ENCODE measurements at regions not wholly inside any gene's neighbourhood (a gene's known extent, or its start where the extent isn't known, plus 50 kb on each side); places are given as distances from the start of the nearest gene placed in this dataset.

DNA sequence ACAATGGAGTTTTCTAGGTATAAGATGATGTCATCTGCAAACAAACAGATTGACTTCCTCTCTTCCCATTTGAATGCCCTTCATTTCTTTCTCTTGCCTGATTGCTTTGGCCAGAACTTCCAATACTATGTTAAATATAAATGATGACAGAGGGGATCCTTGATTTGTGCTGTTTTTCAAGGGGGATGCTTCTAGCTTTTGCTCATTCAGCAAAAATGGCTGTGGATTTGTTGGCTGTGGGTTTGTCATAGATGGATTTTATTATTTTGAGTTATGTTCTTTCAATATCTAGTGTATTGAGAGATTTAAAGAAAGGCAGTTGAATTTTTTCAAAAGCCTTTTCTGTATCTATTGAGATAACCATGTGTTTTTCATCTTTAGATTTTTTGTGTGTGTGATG is 662.4 kb upstream of the EYS start:
- TF ChIP-seq, protein P1, sequence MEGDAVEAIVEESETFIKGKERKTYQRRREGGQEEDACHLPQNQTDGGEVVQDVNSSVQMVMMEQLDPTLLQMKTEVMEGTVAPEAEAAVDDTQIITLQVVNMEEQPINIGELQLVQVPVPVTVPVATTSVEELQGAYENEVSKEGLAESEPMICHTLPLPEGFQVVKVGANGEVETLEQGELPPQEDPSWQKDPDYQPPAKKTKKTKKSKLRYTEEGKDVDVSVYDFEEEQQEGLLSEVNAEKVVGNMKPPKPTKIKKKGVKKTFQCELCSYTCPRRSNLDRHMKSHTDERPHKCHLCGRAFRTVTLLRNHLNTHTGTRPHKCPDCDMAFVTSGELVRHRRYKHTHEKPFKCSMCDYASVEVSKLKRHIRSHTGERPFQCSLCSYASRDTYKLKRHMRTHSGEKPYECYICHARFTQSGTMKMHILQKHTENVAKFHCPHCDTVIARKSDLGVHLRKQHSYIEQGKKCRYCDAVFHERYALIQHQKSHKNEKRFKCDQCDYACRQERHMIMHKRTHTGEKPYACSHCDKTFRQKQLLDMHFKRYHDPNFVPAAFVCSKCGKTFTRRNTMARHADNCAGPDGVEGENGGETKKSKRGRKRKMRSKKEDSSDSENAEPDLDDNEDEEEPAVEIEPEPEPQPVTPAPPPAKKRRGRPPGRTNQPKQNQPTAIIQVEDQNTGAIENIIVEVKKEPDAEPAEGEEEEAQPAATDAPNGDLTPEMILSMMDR (IDR thresholded peaks at IDR 0.05; ENCODE audit: borderline replicate concordance, insufficient read depth, low read depth, low read length): no peak
- no peak overlapping the region for H3K4me3 ChIP-seq (ENCODE audit: low read depth, low read length)

DNA sequence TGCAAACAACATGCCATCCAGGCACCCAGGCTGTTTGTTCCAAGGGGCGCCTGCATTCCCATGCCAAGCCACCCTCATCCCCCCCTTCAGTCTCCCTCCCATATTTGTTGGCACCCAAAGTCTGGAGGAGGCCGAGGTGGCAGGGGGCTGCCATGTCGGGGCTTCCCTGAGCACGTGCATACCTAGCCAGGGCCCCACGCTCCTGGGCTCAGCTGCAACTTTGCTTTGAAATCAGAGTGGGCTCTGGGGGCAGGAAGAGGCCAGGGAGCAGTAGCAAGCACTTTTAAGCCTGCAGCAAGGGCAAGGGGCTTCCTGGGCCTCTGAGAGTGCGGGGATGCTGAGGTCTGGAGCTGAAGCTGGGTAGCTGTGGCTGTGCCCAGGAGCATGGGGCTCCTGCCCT is 655.9 kb upstream of the EYS start:
- no peak overlapping the region for H3K4me3 ChIP-seq (ENCODE audit: low read depth, low read length)
- TF ChIP-seq, protein P1 (IDR thresholded peaks at IDR 0.05; ENCODE audit: borderline replicate concordance, insufficient read depth, low read depth, low read length): no peak

DNA sequence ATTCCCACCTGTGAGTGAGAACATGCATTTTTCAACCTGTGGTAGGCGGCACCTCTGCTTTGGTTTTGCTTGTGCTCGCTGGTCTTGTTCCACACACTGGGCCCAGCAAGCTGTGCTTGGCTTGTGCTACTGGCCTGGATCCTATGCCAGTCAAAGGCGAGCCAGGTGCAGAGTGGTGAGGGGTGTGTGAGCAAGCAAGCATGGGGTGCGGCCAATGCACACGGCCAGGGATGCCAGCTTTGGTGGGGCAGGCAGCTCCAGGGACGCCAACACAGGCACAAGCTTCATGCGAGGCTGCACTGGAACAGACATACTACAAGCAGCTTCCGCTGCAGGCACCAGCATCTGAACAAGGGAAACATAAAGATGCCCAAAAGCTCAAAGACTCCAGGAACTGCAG is 654.9 kb upstream of the EYS start:
- H3K4me3 ChIP-seq (ENCODE audit: low read depth, low read length): no peak overlapping the region
- TF ChIP-seq, protein P1 (IDR thresholded peaks at IDR 0.05; ENCODE audit: borderline replicate concordance, insufficient read depth, low read depth, low read length): no peak

DNA sequence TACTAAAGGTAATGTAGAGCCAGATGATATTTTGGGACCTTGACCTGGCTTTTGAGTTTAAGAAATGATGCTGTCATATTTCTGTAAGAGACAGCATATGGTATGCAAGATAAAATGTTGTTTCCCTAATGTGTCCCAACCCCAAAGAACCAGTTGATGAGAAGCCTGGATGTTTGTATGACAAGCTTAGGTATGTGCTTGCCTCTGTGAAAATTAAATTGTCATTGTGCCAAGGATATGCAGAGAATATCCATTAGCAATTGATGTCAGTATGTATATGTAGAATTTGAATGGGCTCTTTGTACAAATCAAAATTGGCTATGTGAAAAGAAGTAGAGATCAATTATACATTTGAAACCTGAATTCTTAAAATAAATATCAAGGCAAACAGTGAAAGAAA is 650.8 kb upstream of the EYS start:
- TF ChIP-seq, protein P1 (IDR thresholded peaks at IDR 0.05; ENCODE audit: borderline replicate concordance, insufficient read depth, low read depth, low read length): no peak

DNA sequence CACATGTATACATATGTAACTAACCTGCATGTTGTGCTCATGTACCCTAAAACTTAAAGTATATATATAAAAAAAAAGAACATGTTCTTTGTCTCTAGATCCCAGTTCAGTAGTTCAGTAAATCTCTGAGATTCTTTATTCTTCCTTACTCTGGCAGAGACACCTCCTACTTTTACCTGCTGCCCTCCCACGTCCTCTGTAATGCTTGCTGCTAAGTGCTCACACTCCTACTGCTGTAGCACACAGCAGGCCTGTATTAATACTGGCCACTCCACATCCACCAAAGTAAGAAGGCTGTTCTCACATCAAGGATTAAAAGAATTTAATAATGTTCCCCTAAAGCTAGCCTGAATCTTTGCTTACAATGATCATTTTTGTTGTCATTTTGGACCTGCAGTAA is 648.4 kb upstream of the EYS start:
- TF ChIP-seq, protein P1 (IDR thresholded peaks at IDR 0.05; ENCODE audit: borderline replicate concordance, insufficient read depth, low read depth, low read length): no peak

More for the DNA sequence above, 650.8 kb upstream of the EYS start:
- no peak overlapping the region for H3K4me3 ChIP-seq (ENCODE audit: low read depth, low read length)

DNA sequence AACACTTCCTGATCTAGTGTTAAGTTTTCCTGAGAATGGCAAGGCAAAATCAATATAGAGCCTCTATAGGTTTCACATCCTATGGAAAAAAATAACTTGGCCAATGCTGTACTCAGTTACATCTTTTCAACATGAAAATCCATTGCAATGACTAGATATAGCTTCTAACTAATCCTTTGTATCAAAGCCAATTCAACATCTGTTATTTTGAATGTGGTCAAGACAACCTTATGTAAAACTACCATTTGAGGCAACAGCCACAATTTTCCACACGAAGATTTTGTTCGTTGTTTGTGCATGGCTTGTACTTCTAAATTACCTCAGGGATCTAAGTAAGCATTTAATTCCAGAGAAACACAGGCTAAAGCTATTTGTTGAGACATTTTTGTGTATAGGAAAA is 637.8 kb upstream of the EYS start:
- TF ChIP-seq, protein P1 (IDR thresholded peaks at IDR 0.05; ENCODE audit: borderline replicate concordance, insufficient read depth, low read depth, low read length): no peak
- no peak overlapping the region for H3K4me3 ChIP-seq (ENCODE audit: low read depth, low read length)

More for the DNA sequence above, 648.4 kb upstream of the EYS start:
- H3K4me3 ChIP-seq (ENCODE audit: low read depth, low read length): no peak overlapping the region

DNA sequence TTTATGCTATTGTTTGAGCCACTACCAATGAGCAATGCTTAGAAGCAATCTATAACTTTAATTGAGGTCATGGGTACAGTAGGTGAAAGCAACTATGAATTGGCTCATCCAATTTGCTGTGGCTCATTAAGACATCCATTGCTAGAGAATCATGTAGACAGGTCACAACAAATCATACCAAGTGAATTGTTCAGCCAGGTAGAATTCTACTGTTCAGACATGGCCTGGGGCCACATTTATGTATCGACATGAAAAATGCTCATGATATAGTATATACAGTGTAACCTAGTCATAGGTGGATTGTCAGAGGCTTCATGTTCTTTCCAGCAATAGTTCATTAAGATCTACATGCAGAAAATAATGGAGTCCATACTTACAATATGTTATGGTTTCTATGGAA is 633.7 kb upstream of the EYS start:
- no peak overlapping the region for H3K4me3 ChIP-seq (ENCODE audit: low read depth, low read length)
- TF ChIP-seq, protein P1 (IDR thresholded peaks at IDR 0.05; ENCODE audit: borderline replicate concordance, insufficient read depth, low read depth, low read length): no peak

Data from GM12875 (cell line).